ENCODE measurements at regions not wholly inside any gene's neighbourhood (a gene's known extent, or its start where the extent isn't known, plus 50 kb on each side); places are given as distances from the start of the nearest gene placed in this dataset.

DNA sequence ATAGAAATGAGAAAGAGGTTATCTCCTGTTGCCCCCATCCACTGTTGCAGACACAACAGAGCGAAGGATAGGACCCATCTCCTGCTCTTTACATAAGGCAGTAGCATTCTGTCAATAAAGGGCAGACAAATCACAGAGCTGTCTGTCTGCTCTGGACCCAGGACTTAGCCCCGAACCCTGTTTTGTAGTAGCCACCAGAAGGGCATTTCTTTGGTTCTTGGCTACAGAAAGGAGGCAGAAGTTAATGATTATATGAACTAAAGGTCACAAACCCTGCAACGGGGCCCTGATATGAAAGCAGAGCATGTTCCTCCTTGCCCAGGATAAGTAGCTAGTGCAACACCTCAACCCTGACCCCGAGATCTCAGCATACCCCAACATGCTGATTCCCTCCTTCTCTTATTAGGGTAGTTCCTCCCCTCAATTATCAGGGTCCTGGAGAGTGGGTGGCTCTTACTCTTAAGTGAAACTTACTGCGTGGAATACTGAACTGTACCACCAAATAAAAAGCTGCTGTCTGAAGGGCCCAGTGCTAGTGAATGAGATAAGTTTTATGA, 680.4 kb upstream of the SPRY2 start:
- TF ChIP-seq RAD21 (IDR thresholded peaks at IDR 0.05; ENCODE audit: low read length): no peak
- no peak for TF ChIP-seq MXI1 (IDR thresholded peaks at IDR 0.05; ENCODE audit: borderline replicate concordance, low read depth, low read length)
- TF ChIP-seq, protein P1, sequence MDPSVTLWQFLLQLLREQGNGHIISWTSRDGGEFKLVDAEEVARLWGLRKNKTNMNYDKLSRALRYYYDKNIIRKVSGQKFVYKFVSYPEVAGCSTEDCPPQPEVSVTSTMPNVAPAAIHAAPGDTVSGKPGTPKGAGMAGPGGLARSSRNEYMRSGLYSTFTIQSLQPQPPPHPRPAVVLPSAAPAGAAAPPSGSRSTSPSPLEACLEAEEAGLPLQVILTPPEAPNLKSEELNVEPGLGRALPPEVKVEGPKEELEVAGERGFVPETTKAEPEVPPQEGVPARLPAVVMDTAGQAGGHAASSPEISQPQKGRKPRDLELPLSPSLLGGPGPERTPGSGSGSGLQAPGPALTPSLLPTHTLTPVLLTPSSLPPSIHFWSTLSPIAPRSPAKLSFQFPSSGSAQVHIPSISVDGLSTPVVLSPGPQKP (IDR thresholded peaks at IDR 0.05; ENCODE audit: borderline replicate concordance, low read depth, low read length): no peak
- TF ChIP-seq, protein P2, sequence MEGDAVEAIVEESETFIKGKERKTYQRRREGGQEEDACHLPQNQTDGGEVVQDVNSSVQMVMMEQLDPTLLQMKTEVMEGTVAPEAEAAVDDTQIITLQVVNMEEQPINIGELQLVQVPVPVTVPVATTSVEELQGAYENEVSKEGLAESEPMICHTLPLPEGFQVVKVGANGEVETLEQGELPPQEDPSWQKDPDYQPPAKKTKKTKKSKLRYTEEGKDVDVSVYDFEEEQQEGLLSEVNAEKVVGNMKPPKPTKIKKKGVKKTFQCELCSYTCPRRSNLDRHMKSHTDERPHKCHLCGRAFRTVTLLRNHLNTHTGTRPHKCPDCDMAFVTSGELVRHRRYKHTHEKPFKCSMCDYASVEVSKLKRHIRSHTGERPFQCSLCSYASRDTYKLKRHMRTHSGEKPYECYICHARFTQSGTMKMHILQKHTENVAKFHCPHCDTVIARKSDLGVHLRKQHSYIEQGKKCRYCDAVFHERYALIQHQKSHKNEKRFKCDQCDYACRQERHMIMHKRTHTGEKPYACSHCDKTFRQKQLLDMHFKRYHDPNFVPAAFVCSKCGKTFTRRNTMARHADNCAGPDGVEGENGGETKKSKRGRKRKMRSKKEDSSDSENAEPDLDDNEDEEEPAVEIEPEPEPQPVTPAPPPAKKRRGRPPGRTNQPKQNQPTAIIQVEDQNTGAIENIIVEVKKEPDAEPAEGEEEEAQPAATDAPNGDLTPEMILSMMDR (conservative IDR thresholded peaks at IDR 0.05; ENCODE audit: low read depth, low read length): no peak
- TF ChIP-seq RFX5 (IDR thresholded peaks at IDR 0.05; ENCODE audit: low read depth, low read length): no peak
- no peak for TF ChIP-seq POLR2A (IDR thresholded peaks at IDR 0.05; ENCODE audit: low read depth, low read length)
- no peak for TF ChIP-seq CEBPB (IDR thresholded peaks at IDR 0.05; ENCODE audit: low read depth, low read length)
- TF ChIP-seq, protein P3, sequence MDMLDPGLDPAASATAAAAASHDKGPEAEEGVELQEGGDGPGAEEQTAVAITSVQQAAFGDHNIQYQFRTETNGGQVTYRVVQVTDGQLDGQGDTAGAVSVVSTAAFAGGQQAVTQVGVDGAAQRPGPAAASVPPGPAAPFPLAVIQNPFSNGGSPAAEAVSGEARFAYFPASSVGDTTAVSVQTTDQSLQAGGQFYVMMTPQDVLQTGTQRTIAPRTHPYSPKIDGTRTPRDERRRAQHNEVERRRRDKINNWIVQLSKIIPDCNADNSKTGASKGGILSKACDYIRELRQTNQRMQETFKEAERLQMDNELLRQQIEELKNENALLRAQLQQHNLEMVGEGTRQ (IDR thresholded peaks at IDR 0.05; ENCODE audit: low read depth, low read length): no peak
- no peak for TF ChIP-seq MAZ (IDR thresholded peaks at IDR 0.05; ENCODE audit: borderline replicate concordance, low read depth, low read length)
- no peak for TF ChIP-seq BHLHE40 (IDR thresholded peaks at IDR 0.05; ENCODE audit: low read depth, low read length)
- no peak for TF ChIP-seq SMC3 (IDR thresholded peaks at IDR 0.05; ENCODE audit: low read depth, low read length)
- TF ChIP-seq CHD1 (IDR thresholded peaks at IDR 0.05; ENCODE audit: low read depth, low read length): no peak
- TF ChIP-seq MAFK (IDR thresholded peaks at IDR 0.05; ENCODE audit: low read depth, low read length): no peak

Measured in IMR-90 (cell line).